ENCODE measurements at regions not wholly inside any gene's neighbourhood (a gene's known extent, or its start where the extent isn't known, plus 50 kb on each side); places are given as distances from the start of the nearest gene placed in this dataset.

DNA sequence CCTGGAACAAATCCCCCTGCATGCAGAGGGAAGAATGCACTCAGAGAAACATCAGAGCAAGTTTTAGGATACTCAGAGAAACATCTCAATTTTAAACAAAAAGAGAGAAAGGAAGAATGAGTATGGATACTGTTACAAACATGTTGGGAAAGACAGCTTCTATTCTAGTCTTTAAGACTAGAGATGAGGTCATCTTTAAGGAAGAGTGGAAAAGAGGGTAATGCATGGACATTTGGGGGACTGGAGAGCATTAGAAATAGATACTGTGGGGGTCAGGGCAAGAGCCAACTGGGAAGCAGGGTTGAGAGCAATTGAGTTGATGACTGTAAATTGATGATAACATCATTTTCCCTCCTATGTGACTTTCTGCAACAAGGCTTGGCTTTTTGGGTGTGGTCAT lies 431.2 kb downstream of the CDH26 start:
- H3K4me3 ChIP-seq = no peak overlapping the region

GRCh38 chr20:60389882-60390281 lies 431.7 kb downstream of the CDH26 start:
- H3K27ac ChIP-seq = no peak overlapping the region
- H3K4me3 ChIP-seq = no peak overlapping the region

More for the DNA sequence above, 431.2 kb downstream of the CDH26 start:
- H3K27ac ChIP-seq = no peak overlapping the region

DNA sequence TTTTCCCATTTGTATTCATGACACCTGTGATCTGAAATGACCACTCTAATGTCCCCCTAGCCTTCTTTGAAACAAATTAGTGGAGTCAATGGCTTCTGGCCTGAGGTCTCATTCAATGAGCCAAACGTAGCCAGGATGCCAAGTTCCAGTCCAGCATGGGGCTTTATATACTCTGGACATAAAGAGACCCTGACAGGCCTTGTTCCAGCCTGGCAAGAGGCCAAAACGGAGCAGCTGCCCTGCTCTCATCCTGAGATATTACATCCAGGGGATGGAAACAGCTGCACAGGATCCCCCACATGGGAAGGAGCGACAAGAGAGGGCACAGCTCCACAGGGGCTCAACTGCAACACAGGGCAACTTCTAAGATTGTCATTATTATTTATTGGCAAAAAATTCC lies 437.8 kb downstream of the CDH26 start:
- Histone ChIP-seq H3K4me3 (no peak overlapping the region), H3K27ac (no peak overlapping the region)

GRCh38 chr20:60400567-60400966 lies 442.3 kb downstream of the CDH26 start:
- Histone ChIP-seq H3K4me3 (no peak overlapping the region), H3K27ac (no peak overlapping the region)

- Histone ChIP-seq H3K27ac (no peak overlapping the region), H3K4me3 (no peak overlapping the region)
Observed at GRCh38 chr20:60402189-60403058, 444.2 kb downstream of the CDH26 start.

GRCh38 chr20:60403105-60403741 lies 445.0 kb downstream of the CDH26 start:
- Histone ChIP-seq H3K27ac (no peak overlapping the region), H3K4me3 (no peak overlapping the region)

DNA sequence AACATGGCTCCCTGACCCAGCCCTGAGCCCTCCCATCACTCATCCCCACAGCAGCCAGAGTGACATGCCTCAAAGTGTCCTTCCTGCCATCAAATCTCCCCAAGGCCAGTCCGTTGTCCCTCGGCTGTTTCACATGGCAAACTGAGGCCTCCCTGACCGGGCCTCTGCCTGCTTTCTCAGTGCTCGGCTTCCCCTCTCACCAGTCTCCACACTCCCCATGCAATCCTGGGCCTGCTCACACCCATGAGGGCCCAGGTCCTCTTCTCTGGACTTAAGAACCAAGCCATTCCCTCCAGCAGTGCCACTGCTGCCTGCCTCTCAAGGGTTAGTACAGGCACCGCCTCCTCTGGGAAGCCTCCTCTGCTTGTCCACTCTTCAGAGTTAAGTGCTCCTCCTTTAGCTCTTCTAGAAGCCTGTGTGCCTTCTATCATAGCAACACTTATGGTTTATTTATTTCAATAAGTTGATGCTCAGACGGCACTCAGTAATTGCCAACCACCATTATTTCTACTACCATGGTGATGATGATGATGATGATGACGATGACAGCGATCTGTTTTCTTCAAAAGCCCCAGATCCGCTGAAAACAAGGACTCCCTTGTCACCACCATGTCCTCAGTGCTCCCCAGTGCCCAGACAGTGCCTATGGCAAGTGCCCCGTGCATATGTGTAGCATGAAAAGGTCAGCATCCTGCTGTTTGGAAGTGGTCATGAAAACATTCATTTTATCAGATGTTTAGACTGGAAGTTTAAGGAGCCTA lies 449.0 kb downstream of the CDH26 start:
- no peak overlapping the region for H3K4me3 ChIP-seq

DNA sequence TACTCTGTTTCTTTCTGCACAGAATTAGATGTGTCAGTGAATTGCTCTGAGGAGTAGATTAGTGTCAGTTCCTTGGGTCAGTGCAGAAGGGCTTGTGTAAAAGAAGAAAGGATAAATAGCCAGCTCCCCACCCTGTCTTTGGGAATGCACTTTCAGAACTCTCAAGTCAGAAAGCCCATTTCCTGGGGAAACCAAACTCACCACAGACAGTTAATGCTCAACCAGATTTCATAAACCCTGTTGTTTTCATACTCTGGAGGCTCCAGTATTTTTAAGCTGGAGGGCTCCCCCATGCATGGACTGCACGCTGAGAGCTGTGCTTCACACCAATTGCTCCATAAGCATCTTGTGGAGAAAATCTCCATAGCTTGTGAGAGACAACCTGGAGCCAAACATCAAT lies 449.7 kb downstream of the CDH26 start:
- Histone ChIP-seq H3K4me3 (no peak overlapping the region), H3K27ac (no peak overlapping the region)

More for the DNA sequence above, 449.0 kb downstream of the CDH26 start:
- H3K27ac ChIP-seq = no peak overlapping the region

GRCh38 chr20:60408435-60408834 lies 450.2 kb downstream of the CDH26 start:
- H3K27ac ChIP-seq = no peak overlapping the region
- H3K4me3 ChIP-seq = no peak overlapping the region

DNA sequence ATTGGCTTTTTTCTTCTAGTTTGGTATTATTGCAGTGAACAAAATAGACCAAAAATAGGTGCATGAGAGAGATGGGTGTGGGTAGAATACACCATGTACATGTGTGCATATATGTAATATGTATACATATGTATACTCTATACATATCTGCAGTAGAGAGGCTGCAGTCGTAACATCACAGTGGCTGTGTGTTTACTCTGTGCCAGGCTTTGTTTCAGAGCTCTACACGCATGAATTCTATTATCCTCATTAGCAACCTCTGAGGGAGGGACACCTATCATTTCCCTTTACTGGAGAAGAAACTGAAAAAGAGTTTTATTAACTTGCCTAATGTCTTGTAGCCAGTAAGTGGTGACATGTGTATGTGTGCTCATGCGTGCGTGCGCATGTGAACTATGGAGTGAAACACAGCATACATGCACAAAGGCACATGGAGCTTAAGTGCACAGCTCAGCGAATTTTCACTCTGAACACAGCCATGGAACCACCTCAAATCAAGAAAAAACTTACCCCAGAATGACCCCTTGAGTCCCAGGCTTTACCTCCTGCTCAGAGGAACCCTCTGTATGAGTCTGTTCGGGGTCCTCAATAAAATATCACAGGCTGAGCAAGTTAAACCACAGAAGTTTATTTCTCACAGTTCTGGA lies 452.5 kb downstream of the CDH26 start:
- no peak overlapping the region for H3K27ac ChIP-seq

DNA sequence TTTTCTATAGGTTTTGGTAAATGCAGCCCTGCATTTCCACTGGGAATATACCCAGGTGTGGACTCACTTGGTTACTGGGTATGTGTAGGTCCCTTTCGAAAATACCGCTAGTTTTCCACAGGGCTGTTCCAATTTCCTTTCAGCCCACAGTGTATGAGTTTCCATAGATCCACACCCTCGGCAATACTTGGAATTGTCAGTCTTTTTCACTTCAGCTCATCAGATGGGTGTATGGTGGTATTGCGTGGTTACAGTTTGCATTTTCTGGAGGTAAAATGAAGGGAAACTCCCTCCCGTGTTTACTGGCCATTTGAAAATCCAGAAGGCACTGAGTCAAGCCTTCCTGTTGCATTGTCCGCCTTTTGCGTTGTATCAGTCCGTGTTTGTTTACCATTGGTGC lies 453.6 kb downstream of the CDH26 start:
- H3K4me3 ChIP-seq = no peak overlapping the region
- H3K27ac ChIP-seq = no peak overlapping the region

More for the DNA sequence above, 452.5 kb downstream of the CDH26 start:
- H3K4me3 ChIP-seq = no peak overlapping the region

DNA sequence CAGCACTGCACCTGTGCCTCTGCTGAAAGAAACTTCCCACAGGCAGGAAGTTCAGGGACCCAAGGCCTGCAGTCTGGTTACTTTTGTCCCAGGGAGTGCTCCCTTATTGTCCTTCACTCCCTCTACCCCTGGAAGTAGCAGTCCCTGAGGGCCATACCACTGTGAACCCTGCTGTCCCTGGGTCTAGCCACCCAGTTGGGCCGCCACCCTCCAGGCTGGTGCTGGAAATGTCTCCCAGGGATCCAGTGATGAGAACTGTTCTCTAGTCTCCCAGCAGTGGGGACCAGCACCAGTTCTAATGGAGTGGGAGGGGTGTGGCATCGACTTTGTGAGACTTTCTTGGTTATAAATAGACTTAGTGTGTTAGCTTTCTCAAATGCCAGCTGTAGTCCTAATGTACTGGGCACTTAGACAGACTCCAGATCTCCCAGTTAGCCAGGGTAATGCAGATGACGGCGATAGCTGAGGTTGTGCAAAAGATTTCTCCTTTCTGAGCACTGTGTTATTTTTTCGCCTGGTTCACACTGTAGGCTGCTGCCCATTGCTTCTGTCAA lies 462.5 kb downstream of the CDH26 start:
- H3K27ac ChIP-seq = no peak overlapping the region
- no peak overlapping the region for H3K4me3 ChIP-seq

DNA sequence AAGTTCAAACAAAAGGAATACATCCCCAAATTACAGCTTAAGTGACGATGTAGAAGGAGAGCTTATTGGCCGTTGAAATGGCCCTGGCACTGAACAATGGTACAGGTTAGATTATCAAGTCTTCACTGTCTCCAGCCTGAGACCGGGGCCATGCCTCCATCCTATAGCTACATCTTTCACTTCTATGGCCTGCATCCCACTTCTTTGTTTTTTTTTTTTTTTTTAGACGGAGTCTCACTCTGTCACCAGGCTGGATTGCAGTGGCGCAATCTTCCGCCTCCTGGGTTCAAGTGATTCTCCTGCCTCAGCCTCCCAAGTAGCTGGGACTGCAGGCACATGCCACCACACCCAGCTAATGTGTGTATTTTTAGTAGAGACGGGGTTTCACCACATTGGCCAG lies 464.6 kb downstream of the CDH26 start:
- Histone ChIP-seq H3K4me3 (no peak overlapping the region), H3K27ac (no peak overlapping the region)

GRCh38 chr20:60424267-60424902 lies 466.2 kb downstream of the CDH26 start:
- no peak overlapping the region for H3K4me3 ChIP-seq
- no peak overlapping the region for H3K27ac ChIP-seq

DNA sequence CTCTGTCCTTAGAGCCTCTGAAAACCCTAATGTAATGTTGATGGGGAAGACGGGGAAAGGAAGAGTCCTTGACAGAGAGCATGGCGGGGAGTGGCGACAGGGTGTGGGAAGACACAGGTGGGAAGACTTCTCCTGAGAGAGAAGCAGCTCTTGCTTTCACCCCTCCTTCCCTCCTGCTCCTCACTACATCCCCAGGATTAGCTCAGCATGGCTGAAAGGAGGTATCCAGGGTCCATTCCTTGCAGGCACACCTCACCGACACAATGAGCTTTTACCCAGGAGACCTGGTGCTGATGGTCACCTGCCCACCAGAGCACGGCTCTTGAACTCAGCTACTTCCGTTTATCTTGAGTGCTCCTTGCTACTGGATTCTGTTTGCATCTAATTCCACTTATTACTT lies 469.3 kb downstream of the CDH26 start:
- no peak overlapping the region for H3K27ac ChIP-seq
- no peak overlapping the region for H3K4me3 ChIP-seq

- Histone ChIP-seq H3K4me3 (no peak overlapping the region), H3K27ac (no peak overlapping the region)
Observed at GRCh38 chr20:60428651-60429050, 470.4 kb downstream of the CDH26 start.

GRCh38 chr20:60430516-60431001 lies 472.3 kb downstream of the CDH26 start:
- no peak overlapping the region for H3K4me3 ChIP-seq
- no peak overlapping the region for H3K27ac ChIP-seq

DNA sequence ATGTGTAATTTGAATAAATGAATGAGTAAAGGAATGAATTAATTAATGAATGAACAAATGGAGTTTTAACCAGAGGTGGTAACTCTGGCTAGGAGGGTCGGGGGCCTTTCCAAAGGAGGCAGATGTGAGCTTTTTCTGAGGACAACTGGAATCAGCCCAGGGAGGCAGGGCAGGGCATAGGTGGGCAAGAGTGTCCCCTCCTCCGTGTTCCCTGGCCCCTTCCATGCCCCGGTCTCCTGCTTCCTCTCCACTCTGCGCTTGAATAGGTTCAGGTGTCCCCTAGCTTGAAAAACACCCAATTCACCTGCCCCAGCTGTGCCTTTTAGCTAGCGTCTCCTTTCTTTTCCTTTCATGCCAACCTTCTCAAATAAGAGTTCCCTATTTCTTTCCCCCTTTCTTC lies 473.1 kb downstream of the CDH26 start:
- Histone ChIP-seq H3K27ac (no peak overlapping the region), H3K4me3 (no peak overlapping the region)

DNA sequence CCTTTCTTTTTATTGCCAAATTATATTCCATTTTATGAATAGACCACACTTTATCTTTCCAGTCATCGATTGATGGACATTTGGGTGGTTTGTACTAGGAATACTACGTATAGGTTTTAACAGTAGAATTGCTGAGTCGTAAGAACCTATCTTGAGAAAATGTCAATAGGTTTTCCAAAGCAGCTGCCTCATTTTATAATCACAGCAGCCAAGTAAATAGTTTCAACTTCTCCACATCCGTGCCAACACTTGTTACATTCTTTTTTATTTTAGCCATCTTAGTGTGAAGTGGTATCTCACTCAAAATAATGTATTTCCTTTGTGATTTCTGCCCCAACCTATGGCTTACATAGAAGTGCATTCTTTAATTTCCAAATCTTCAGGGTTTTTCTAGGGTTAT lies 479.2 kb downstream of the CDH26 start:
- no peak overlapping the region for H3K4me3 ChIP-seq
- no peak overlapping the region for H3K27ac ChIP-seq
